MM.1S (cell line): ENCODE measurements at regions not wholly inside any gene's neighbourhood (a gene's known extent, or its start where the extent isn't known, plus 50 kb on each side); places are given as distances from the start of the nearest gene placed in this dataset.

Experiments
- CTCF ChIP-seq: fragments of 300-600 bp; sonication (generic); IDR thresholded peaks from 2 replicates; pipeline ENCODE4 v1.5.1; 2016; ENCODE audit warnings: antibody characterized with exemption, low read length, mixed read lengths
- EZH2 ChIP-seq: fragments of 300-600 bp; sonication (generic); optimal IDR thresholded peaks from 2 replicates; pipeline ENCODE3; 2017; ENCODE audit warnings: low read depth, mild to moderate bottlenecking, antibody characterized with exemption, low read length, mixed read lengths

- no peak for TF ChIP-seq EZH2
- no peak for TF ChIP-seq CTCF
Measured at GRCh38 chr5:92207151-92207550, 824.0 kb upstream of the ARRDC3 start.
